ENCODE measurements at regions not wholly inside any gene's neighbourhood (a gene's known extent, or its start where the extent isn't known, plus 50 kb on each side); places are given as distances from the start of the nearest gene placed in this dataset.

GRCh38 chr13:64540976-64541375 lies 2689.2 kb downstream of the PCDH9 start (continued):
- TF ChIP-seq CTCF (IDR thresholded peaks at IDR 0.05): no peak

DNA sequence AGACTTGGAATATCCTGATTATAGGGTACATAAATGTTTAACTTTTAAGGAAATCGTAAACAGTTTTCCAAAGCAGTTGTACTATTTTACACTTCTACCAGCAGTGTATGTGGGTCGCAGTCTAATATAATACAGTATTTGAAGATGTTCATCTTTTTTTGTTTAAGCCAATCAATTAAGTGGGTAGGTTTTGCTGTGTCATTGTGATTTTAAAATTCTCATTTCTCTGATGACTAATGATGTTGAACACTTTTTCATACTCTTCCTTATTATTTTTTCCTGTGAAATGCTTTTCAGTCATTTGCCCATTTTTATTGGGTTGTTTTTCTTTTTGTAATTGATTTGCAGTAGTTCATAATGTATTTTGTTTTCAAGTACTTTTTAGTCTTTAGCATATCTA lies 2689.7 kb downstream of the PCDH9 start:
- no peak overlapping the region for H3K4me3 Mint-ChIP-seq
- POLR2A ChIA-PET: no interaction called here
- TF ChIP-seq FOXJ3 (CRISPR knock-in tag; IDR thresholded peaks at IDR 0.05; ENCODE audit: borderline replicate concordance): no peak
- no peak for TF ChIP-seq TEAD1 (CRISPR knock-in tag; IDR thresholded peaks at IDR 0.05)
- TF ChIP-seq NFE2L1 (CRISPR knock-in tag; IDR thresholded peaks at IDR 0.05): no peak
- TF ChIP-seq, protein P1, sequence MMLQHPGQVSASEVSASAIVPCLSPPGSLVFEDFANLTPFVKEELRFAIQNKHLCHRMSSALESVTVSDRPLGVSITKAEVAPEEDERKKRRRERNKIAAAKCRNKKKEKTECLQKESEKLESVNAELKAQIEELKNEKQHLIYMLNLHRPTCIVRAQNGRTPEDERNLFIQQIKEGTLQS (CRISPR knock-in tag; conservative IDR thresholded peaks at IDR 0.05): no peak
- no peak for TF ChIP-seq ZNF532 (CRISPR knock-in tag; IDR thresholded peaks at IDR 0.05; ENCODE audit: borderline replicate concordance)
- no peak for TF ChIP-seq NR2C2 (CRISPR knock-in tag; IDR thresholded peaks at IDR 0.05)
- no peak for TF ChIP-seq ARID4B (CRISPR knock-in tag; IDR thresholded peaks at IDR 0.05; ENCODE audit: borderline replicate concordance)
- TF ChIP-seq ZNF138 (CRISPR knock-in tag; conservative IDR thresholded peaks at IDR 0.05): no peak
- TF ChIP-seq TCF7 (CRISPR knock-in tag; IDR thresholded peaks at IDR 0.05; ENCODE audit: low read depth): no peak
- TF ChIP-seq, protein P2, sequence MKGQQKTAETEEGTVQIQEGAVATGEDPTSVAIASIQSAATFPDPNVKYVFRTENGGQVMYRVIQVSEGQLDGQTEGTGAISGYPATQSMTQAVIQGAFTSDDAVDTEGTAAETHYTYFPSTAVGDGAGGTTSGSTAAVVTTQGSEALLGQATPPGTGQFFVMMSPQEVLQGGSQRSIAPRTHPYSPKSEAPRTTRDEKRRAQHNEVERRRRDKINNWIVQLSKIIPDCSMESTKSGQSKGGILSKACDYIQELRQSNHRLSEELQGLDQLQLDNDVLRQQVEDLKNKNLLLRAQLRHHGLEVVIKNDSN (CRISPR knock-in tag; IDR thresholded peaks at IDR 0.05): no peak
- TF ChIP-seq KAT7 (CRISPR knock-in tag; IDR thresholded peaks at IDR 0.05; ENCODE audit: borderline replicate concordance): no peak
- no peak for TF ChIP-seq NR1H2 (CRISPR knock-in tag; IDR thresholded peaks at IDR 0.05)
- TF ChIP-seq MAX (CRISPR knock-in tag; IDR thresholded peaks at IDR 0.05): no peak
- no peak for TF ChIP-seq PRRX2 (CRISPR knock-in tag; IDR thresholded peaks at IDR 0.05)
- H3K4me1 Mint-ChIP-seq: peaks cover 3% of the 10 kb centered on the region; the same call in 1 of the 2 replicates
- CTCF ChIA-PET: no interaction called here
- ATAC-seq (no peak), DNase-seq (ENCODE audit: low spot score) (no peak)
- H3K36me3 Mint-ChIP-seq: no peaks in the 10 kb centered on the region
- no peak overlapping the region for H3K27ac Mint-ChIP-seq
- no peaks in the 10 kb centered on the region for H3K27me3 Mint-ChIP-seq (ENCODE audit: low read depth)
- H3K9me3 Mint-ChIP-seq: no peaks in the 10 kb centered on the region
